Mesendoderm (in vitro differentiated cells): ENCODE measurements at regions not wholly inside any gene's neighbourhood (a gene's known extent, or its start where the extent isn't known, plus 50 kb on each side); places are given as distances from the start of the nearest gene placed in this dataset.

Experiments used
- DNase-seq: peaks from one replicate; pipeline ENCODE4 v3.0.0; 2013
- H2AK5ac ChIP-seq: 2 replicates; pipeline ENCODE4 v1.6.1; 2013; ENCODE audit warnings: low read length, inconsistent platforms
- H2BK120ac ChIP-seq: 2 replicates; pipeline ENCODE4 v1.6.1; 2013; ENCODE audit warnings: low read depth, mild to moderate bottlenecking, low read length, moderate library complexity, mixed read lengths
- H2BK15ac ChIP-seq: replicated peaks from 2 replicates; pipeline ENCODE4 v1.6.1; 2013; ENCODE audit warnings: low read depth, mild to moderate bottlenecking, moderate library complexity
- H2BK5ac ChIP-seq: 2 replicates; pipeline ENCODE4 v1.6.1; 2013; ENCODE audit warnings: low read length, inconsistent platforms
- H3K18ac ChIP-seq: 2 replicates; pipeline ENCODE4 v1.6.1; 2013; ENCODE audit warnings: mild to moderate bottlenecking, low read length, mixed read lengths
- H3K23ac ChIP-seq: one replicate; pipeline ENCODE4 v1.6.1; 2013; ENCODE audit warnings: low read length
- H3K27ac ChIP-seq: 2 replicates; pipeline ENCODE4 v1.5.1; 2013; ENCODE audit warnings: low read depth, mild to moderate bottlenecking, inconsistent platforms, low read length, moderate library complexity
- H3K27me3 ChIP-seq: 2 replicates; pipeline ENCODE4 v1.6.1; 2013; ENCODE audit warnings: low read length, control low read depth, mild to moderate bottlenecking, inconsistent platforms; ENCODE audit not compliant: insufficient read depth, poor library complexity
- H3K36me3 ChIP-seq: 2 replicates; pipeline ENCODE4 v1.6.1; 2013; ENCODE audit warnings: low read length, inconsistent platforms; ENCODE audit not compliant: control insufficient read depth, insufficient read depth
- H3K4ac ChIP-seq: one replicate; pipeline ENCODE4 v1.6.1; 2013; ENCODE audit warnings: low read depth, mild to moderate bottlenecking, low read length, moderate library complexity
- H3K4me1 ChIP-seq: 2 replicates; pipeline ENCODE4 v1.6.1; 2013; ENCODE audit warnings: low read depth, low read length, inconsistent platforms; ENCODE audit not compliant: control insufficient read depth
- H3K4me2 ChIP-seq: 2 replicates; pipeline ENCODE4 v1.6.1; 2013; ENCODE audit warnings: low read length
- H3K4me3 ChIP-seq: 2 replicates; pipeline ENCODE4 v1.5.1; 2013; ENCODE audit warnings: mild to moderate bottlenecking, low read length
- H3K56ac ChIP-seq: one replicate; pipeline ENCODE4 v1.6.1; 2013; ENCODE audit warnings: low read length
- H3K79me1 ChIP-seq: 2 replicates; pipeline ENCODE4 v1.6.1; 2013; ENCODE audit warnings: low read length, inconsistent platforms
- H3K79me2 ChIP-seq: 2 replicates; pipeline ENCODE4 v1.6.1; 2013; ENCODE audit warnings: mild to moderate bottlenecking, low read length; ENCODE audit not compliant: control insufficient read depth, insufficient read depth
- H3K9ac ChIP-seq: 2 replicates; pipeline ENCODE4 v1.6.1; 2013; ENCODE audit warnings: low read length, inconsistent platforms
- H4K5ac ChIP-seq: one replicate; pipeline ENCODE4 v1.6.1; 2013; ENCODE audit warnings: low read length
- H4K8ac ChIP-seq: one replicate; pipeline ENCODE4 v1.6.1; 2013; ENCODE audit warnings: low read depth, mild to moderate bottlenecking, control low read depth, low read length, moderate library complexity
- WGBS: extraction: QIAGEN DNeasy Blood & Tissue Kit; methylation state at CpG from one replicate; pipeline ENCODE4 v1.1.7; 2013; ENCODE audit warnings: low lambda C conversion rate, missing lambda C conversion rate; ENCODE audit not compliant: insufficient coverage; ENCODE audit errors: extremely low coverage; 5-methylcytosine and 5-hydroxymethylcytosine counted together

GRCh38 chr18:78676622-78677482 is 302.8 kb upstream of the SALL3 start:
- Histone ChIP-seq H3K79me1 (no peaks in the 10 kb centered on the region), H3K27ac (no peak overlapping the region), H3K23ac (no peak overlapping the region), H4K8ac (no peak overlapping the region), H3K9ac (no peak overlapping the region), H3K27me3 (no peaks in the 10 kb centered on the region), H3K79me2 (no peaks in the 10 kb centered on the region), H2AK5ac (no peak overlapping the region), H3K4me1 (no peaks in the 10 kb centered on the region), H2BK120ac (no peak overlapping the region), H3K4me2 (no peak overlapping the region), H2BK15ac (no peak overlapping the region), H3K4ac (no peak overlapping the region), H3K4me3 (no peak overlapping the region), H2BK5ac (no peak overlapping the region), H3K56ac (no peak overlapping the region), H4K5ac (no peak overlapping the region), H3K18ac (no peak overlapping the region), H3K36me3 (no peaks in the 10 kb centered on the region)
- WGBS = no CpG with 5 or more reads among the region's 19 CpGs
- DNase-seq = no peak

GRCh38 chr18:78677483-78678317 is 301.9 kb upstream of the SALL3 start:
- no peak overlapping the region for H3K4me3 ChIP-seq
- no peak overlapping the region for H3K56ac ChIP-seq
- H3K4ac ChIP-seq = no peak overlapping the region
- H3K18ac ChIP-seq = no peak overlapping the region
- WGBS = no CpG with 5 or more reads among the region's 25 CpGs
- no peak overlapping the region for H4K8ac ChIP-seq
- no peaks in the 10 kb centered on the region for H3K79me2 ChIP-seq
- H2BK15ac ChIP-seq = no peak overlapping the region
- H3K4me2 ChIP-seq = no peak overlapping the region
- H3K23ac ChIP-seq = no peak overlapping the region
- no peak overlapping the region for H4K5ac ChIP-seq
- no peak overlapping the region for H3K27ac ChIP-seq
- H3K79me1 ChIP-seq = no peaks in the 10 kb centered on the region
- DNase-seq = no peak
- H3K27me3 ChIP-seq = no peaks in the 10 kb centered on the region
- no peak overlapping the region for H2BK5ac ChIP-seq
- H3K36me3 ChIP-seq = no peaks in the 10 kb centered on the region
- no peaks in the 10 kb centered on the region for H3K4me1 ChIP-seq
- H3K9ac ChIP-seq = no peak overlapping the region
- no peak overlapping the region for H2AK5ac ChIP-seq
- H2BK120ac ChIP-seq = no peak overlapping the region

- Histone ChIP-seq H3K9ac (no peak overlapping the region), H3K27me3 (no peaks in the 10 kb centered on the region), H4K5ac (no peak overlapping the region), H3K79me2 (no peaks in the 10 kb centered on the region), H3K27ac (no peak overlapping the region), H3K23ac (no peak overlapping the region), H2AK5ac (no peak overlapping the region), H4K8ac (no peak overlapping the region), H3K36me3 (no peaks in the 10 kb centered on the region), H2BK120ac (no peak overlapping the region), H3K4ac (no peak overlapping the region), H2BK15ac (no peak overlapping the region), H3K4me1 (no peaks in the 10 kb centered on the region), H3K4me2 (no peak overlapping the region), H3K18ac (no peak overlapping the region), H2BK5ac (no peak overlapping the region), H3K79me1 (no peaks in the 10 kb centered on the region), H3K4me3 (no peak overlapping the region), H3K56ac (no peak overlapping the region)
- no CpG with 5 or more reads among the region's 8 CpGs for WGBS
- DNase-seq = no peak
These were observed 301.3 kb upstream of the SALL3 start for GRCh38 chr18:78678318-78678695.

- H3K23ac ChIP-seq = no peak overlapping the region
- H2AK5ac ChIP-seq = no peak overlapping the region
- H2BK5ac ChIP-seq = no peak overlapping the region
- no peak overlapping the region for H4K5ac ChIP-seq
- H3K4me2 ChIP-seq = no peak overlapping the region
- no peaks in the 10 kb centered on the region for H3K79me1 ChIP-seq
- H3K27ac ChIP-seq = no peak overlapping the region
- WGBS = no CpG with 5 or more reads among the region's 9 CpGs
- no peaks in the 10 kb centered on the region for H3K79me2 ChIP-seq
- no peak overlapping the region for H2BK15ac ChIP-seq
- no peak overlapping the region for H2BK120ac ChIP-seq
- no peaks in the 10 kb centered on the region for H3K36me3 ChIP-seq
- no peaks in the 10 kb centered on the region for H3K4me1 ChIP-seq
- no peak overlapping the region for H3K56ac ChIP-seq
- no peak overlapping the region for H3K4me3 ChIP-seq
- no peak for DNase-seq
- H3K27me3 ChIP-seq = no peaks in the 10 kb centered on the region
- H3K18ac ChIP-seq = no peak overlapping the region
- no peak overlapping the region for H3K9ac ChIP-seq
- H4K8ac ChIP-seq = no peak overlapping the region
- H3K4ac ChIP-seq = no peak overlapping the region
These were observed 300.6 kb upstream of the SALL3 start for GRCh38 chr18:78679031-78679430.

- no peak overlapping the region for H3K4me3 ChIP-seq
- DNase-seq = no peak
- no peak overlapping the region for H3K4ac ChIP-seq
- H3K79me1 ChIP-seq = no peaks in the 10 kb centered on the region
- H3K4me2 ChIP-seq = no peak overlapping the region
- H3K18ac ChIP-seq = no peak overlapping the region
- H4K8ac ChIP-seq = no peak overlapping the region
- no peak overlapping the region for H3K56ac ChIP-seq
- no peak overlapping the region for H3K9ac ChIP-seq
- no peaks in the 10 kb centered on the region for H3K27me3 ChIP-seq
- no peak overlapping the region for H2BK120ac ChIP-seq
- no peak overlapping the region for H2AK5ac ChIP-seq
- H4K5ac ChIP-seq = no peak overlapping the region
- no peak overlapping the region for H2BK5ac ChIP-seq
- no peaks in the 10 kb centered on the region for H3K79me2 ChIP-seq
- H3K23ac ChIP-seq = no peak overlapping the region
- H3K27ac ChIP-seq = no peak overlapping the region
- no peaks in the 10 kb centered on the region for H3K36me3 ChIP-seq
- H3K4me1 ChIP-seq = no peaks in the 10 kb centered on the region
- no CpG with 5 or more reads among the region's 17 CpGs for WGBS
- no peak overlapping the region for H2BK15ac ChIP-seq
These were observed 299.9 kb upstream of the SALL3 start for GRCh38 chr18:78679613-78680260.
